Liver (tissue), 3 donors: ENCODE measurements at regions not wholly inside any gene's neighbourhood (a gene's known extent, or its start where the extent isn't known, plus 50 kb on each side); places are given as distances from the start of the nearest gene placed in this dataset.

Experiments
- CTCF ChIP-seq: fragments of 150-350 bp; IDR thresholded peaks from 2 replicates; pipeline ENCODE4 v1.5.1; 2017; ENCODE audit warnings: improper control_type of control experiment, low read depth, low read length; ENCODE audit not compliant: missing input control
- EGR1 ChIP-seq, 2 donors: IDR thresholded peaks; 2 replicates each; pipeline ENCODE4 v1.6.1; 2016 to 2018; ENCODE audit warnings: antibody characterized with exemption in 2 of 2, low read depth in 2 of 2
- GABPA ChIP-seq, 2 donors: IDR thresholded peaks in 1 of 2; conservative IDR thresholded peaks in 1 of 2; 2 replicates each; pipeline ENCODE4 v1.6.1; 2016; ENCODE audit warnings: antibody characterized with exemption in 2 of 2, mild to moderate bottlenecking in 1 of 2, moderate library complexity in 1 of 2
- NR2F2 ChIP-seq: IDR thresholded peaks from 2 replicates; pipeline ENCODE4 v1.6.1; 2016; ENCODE audit warnings: antibody characterized with exemption
- SP1 ChIP-seq: IDR thresholded peaks from 2 replicates; pipeline ENCODE4 v1.6.1; 2018; ENCODE audit warnings: antibody characterized with exemption, mild to moderate bottlenecking
- donor health status: healthy.
- donor health status: healthy.

DNA sequence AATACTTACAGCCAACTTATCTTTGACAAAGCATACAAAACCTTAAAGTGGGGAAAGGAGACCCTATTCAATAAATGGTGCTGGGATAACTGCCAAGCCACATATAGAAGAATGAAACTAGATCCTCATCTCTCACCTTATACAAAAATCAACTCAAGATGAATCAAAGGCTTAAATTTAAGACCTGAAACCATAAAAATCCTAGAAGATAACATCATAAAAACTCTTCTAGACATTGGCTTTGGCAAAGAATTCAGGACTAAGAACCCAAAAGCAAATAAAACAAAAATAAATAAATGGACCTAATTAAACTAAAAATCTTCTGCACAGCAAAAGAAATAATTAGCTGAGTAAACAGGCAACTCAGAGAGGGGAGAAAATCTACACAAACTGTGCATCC is 335.6 kb upstream of the PBX1 start:
- TF ChIP-seq GABPA (IDR thresholded peaks at IDR 0.05 in 1 of 2, conservative IDR thresholded peaks at IDR 0.05 in 1 of 2) (no peak), CTCF (no peak), NR2F2 (no peak), SP1 (no peak), EGR1 (IDR thresholded peaks at IDR 0.05; ENCODE audit: low read depth in 2 of 2) (no peak)
